Kidney capillary endothelial cell (primary cell): ENCODE measurements at regions not wholly inside any gene's neighbourhood (a gene's known extent, or its start where the extent isn't known, plus 50 kb on each side); places are given as distances from the start of the nearest gene placed in this dataset.
"Not testable (repeated sequence)": the region's sequence is repeated elsewhere in the genome, so short reads cannot be mapped to it uniquely, and the experiment has no call there.

ENCODE experiments used
- DNase-seq: peaks from one replicate; pipeline ENCODE4 v3.0.0-alpha.2; 2018; ENCODE audit warnings: low spot score

DNA sequence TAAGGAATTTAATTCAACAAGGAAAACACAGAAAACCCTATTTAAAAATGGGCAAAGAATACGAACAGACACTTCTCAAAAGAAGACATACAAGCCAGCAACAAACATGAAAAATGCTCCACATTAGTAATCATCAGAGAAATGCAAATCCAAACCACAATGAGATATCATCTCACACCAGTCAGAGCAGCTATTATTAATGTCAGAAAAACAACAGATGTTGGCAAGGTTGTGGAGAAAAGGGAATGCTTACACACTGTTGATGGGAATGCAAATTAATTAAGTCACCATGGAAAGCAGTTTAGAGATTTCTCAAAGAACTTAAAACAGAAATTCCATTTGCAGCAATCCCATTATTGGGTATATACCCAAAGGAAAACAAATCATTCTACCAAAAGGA lies 55.2 kb downstream of the GCC1 start:
- DNase-seq = no peak

- DNase-seq = no peak
Observed at GRCh38 chr7:127527561-127527960, 57.8 kb downstream of the GCC1 start.

- no peak for DNase-seq
Observed at GRCh38 chr7:127525866-127526480, 59.4 kb downstream of the GCC1 start.

GRCh38 chr7:127516320-127516719 lies 69.1 kb downstream of the GCC1 start:
- no peak for DNase-seq

- DNase-seq = peak; percentile 16
Observed at GRCh38 chr7:127514499-127514898, 70.9 kb downstream of the GCC1 start.

DNA sequence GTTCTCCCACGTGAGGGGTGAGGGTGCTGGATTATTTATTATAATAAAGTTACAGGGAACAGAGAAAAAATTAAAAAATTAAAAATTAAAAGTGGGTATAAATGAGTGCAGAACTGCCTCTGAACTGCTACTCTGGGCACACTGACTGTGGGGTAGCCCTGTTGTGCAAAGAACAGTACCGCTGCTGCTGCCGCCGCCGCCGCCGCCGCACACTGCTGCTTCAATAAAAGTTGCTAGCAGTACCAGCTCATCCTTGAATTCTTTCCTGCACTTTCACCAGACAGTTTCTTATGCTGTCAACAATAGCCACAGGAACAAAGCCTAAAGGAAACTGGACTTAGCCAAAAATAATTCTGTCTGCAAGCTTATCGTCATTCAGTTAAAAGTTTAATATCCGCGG lies 72.1 kb downstream of the GCC1 start:
- DNase-seq = no peak

DNA sequence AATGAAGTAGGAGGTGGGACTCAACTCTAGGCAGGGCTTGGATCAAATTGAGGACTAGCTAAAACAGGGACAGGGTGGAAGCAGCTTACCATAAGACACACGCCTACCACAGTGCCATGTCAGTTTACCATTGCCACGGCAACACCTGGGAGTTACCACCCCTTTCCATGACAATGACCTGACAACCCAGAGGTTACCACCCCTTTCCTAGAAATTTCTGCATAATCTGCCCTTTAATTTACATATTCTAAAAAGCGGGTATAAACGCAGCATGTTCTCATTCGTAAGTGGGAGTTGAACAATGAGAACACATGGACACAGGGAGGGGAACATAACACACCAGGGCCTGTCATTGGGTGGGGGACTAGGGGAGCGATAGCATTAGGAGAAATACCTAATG lies 72.7 kb downstream of the GCC1 start:
- no peak for DNase-seq

GRCh38 chr7:127504715-127505114 lies 80.7 kb downstream of the GCC1 start:
- no peak for DNase-seq

- no peak for DNase-seq
Observed at GRCh38 chr7:127501817-127502216, 83.6 kb downstream of the GCC1 start.

GRCh38 chr7:127487381-127487780 lies 94.9 kb upstream of the ZNF800 start:
- DNase-seq = no peak

DNA sequence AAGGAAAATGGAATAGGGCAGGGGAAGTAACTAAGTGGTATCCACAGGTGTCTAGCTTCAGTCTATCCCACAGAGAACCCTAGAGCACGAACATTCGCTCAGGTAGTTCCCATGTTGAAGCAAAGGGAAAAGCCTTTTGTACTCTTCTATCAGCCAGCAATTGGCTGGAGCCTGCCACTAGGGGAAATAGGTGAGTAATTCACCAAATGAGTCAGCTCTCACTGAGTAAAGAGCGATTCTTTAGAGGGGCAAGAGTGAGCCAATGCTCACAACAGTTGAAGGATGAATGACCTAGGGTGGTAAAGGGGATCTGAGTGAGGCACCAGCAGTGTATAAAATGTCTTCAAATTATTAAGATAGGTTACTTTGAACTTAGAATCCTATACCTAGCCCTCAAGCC lies 94.1 kb upstream of the ZNF800 start:
- DNase-seq = peak; percentile 19

GRCh38 chr7:127485482-127485881 lies 93.0 kb upstream of the ZNF800 start:
- no peak for DNase-seq

- no peak for DNase-seq
Observed at GRCh38 chr7:127484954-127485353, 92.4 kb upstream of the ZNF800 start.

DNA sequence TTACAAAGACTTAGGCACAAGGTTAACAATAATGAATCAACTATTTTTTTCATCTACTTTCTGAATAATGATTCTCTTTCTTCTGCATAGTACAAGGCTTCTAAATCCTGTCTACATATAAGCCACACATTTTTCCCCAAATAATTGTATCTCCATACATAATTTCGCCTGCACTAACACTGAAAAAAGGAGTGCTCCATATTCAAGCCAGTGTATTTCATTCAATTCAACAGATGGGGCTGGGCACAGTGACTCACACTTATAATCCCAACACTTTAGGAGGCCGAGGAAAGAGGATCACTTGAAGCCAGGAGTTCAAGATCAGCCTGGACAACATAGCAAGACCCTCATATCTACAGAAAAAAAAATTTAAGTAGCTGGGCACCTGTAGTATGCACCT lies 86.0 kb upstream of the ZNF800 start:
- no peak for DNase-seq

DNA sequence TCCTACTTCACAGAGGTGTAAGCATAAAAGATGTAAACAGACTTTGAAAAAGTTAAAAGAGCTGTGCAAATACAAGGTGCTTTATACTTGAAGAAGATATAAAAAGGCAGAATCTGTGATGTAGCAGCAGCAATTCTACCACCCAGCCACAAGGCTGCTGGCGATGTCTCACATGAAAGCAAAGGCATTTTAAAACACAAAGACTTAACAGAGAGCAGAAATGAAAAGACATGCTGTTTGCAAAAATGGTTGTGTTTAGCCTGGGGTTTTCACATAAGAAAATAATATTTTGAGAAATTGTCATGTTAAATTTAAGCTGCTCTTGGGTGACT lies 85.5 kb upstream of the ZNF800 start:
- no peak for DNase-seq

GRCh38 chr7:127477295-127478023 lies 85.0 kb upstream of the ZNF800 start:
- no peak for DNase-seq

GRCh38 chr7:127476618-127477017 lies 84.1 kb upstream of the ZNF800 start:
- no peak for DNase-seq

GRCh38 chr7:127474457-127474856 lies 81.9 kb upstream of the ZNF800 start:
- no peak for DNase-seq

DNA sequence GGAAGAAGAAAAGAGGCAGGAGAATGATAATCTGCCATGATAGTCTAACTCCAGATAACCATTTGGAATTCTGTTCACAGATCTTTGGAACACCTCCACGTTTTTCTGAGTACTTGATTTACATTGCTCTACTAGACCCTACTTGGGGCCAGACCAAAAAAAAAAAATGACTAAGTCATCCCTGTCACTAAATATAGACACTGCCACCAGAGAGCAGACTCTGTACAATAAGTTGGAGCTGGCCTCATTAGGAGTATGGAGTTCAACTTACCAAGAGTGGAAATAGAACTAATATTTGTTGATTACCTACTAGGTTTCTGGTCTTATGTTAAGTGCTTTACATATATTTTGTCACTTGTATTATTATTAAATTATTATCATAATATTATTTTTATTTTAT lies 80.9 kb upstream of the ZNF800 start:
- no peak for DNase-seq

- DNase-seq = no peak
Observed at GRCh38 chr7:127460077-127460476, 67.6 kb upstream of the ZNF800 start.

DNA sequence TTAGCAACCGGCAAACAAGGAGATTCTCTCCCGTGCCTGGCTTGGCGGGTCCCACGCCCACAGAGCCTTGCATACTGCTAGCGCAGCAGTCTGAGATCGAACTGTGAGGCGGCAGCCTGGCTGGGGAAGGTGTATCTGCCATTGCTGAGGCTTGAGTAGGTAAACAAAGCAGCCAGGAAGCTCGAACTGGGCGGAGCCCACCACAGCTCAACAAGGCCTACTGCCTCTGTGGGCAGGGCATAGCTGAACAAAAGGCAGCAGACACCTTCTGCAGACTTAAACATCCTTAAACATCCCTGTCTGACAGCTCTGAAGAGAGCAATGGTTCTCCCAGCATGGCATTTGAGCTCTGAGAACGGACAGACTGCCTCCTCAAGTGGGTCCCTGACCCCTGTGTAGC lies 58.8 kb upstream of the ZNF800 start:
- not testable (repeated sequence) for DNase-seq

DNA sequence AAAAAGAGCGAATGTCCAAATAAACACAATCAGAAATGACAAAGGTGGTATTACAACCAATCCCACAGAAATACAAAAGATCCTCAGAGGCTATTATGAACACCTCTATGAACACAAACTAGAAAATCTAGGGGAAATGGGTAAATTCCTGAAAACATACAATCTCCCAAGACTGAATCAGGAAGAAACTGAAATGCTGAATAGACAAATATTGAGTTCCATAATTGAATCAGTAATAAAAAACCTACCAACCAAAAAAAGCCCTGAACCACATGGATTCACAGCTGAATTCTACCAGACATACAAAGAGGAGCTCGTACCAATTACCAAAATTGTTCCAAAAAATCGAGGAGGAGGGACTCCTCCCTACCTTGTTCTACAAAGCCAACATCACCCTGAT lies 56.1 kb upstream of the ZNF800 start:
- DNase-seq = no peak

DNA sequence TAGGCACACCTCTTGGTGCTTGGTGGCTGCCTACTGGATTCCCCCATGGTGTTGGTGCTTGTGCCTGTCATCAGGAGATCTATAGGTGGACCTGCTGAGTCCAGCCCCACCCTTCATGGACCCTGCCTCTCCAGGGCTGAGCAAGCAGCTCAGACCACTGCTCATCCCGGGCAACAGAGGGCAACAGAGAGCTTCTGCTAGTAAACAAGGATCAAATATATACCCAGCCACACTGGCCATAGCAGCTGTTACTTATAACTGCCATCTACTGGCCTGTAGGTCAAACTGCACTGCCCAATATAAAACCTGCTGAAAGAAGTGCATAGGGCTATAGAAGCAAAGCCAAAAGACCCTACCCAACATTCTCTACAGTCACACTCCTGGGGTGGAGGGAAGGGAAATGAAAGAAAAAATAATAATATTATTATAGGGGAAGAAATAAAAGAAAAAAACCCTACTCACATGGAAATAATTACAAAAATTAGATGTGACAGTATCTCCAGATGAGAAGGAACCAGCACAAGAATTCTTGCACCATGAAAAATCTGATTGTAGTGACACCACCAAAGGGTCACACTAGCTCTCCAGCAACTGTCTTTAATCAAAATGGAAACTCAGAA lies 54.9 kb upstream of the ZNF800 start:
- peak; percentile 23 for DNase-seq

GRCh38 chr7:127446842-127447241 lies 54.3 kb upstream of the ZNF800 start:
- DNase-seq = no peak
